Endothelial cell of umbilical vein (primary cell): ENCODE measurements at regions not wholly inside any gene's neighbourhood (a gene's known extent, or its start where the extent isn't known, plus 50 kb on each side); places are given as distances from the start of the nearest gene placed in this dataset.

ENCODE experiments used
- BruUV-seq: library from RNA; stranded (reverse); fragments of 400-500 nt; replicated peaks from 2 replicates; lab custom pipeline; 2021; lab: Mats Ljungman, UMichigan
- CTCF ChIA-PET: fragments of 300-600, 350-600 bp; sonication (Branson Sonifier 250); formaldehyde crosslinking; loops from one replicate; lab custom pipeline; 2021; ENCODE audit warnings: antibody characterized with exemption, inconsistent platforms; lab: Charles Lee
- POLR2A ChIA-PET: fragments of 300-600, 350-600 bp; sonication (Branson Sonifier 250); formaldehyde crosslinking; loops from one replicate; lab custom pipeline; 2021; ENCODE audit warnings: antibody characterized with exemption, inconsistent platforms; lab: Charles Lee
- DNase-seq: peaks from one replicate; pipeline ENCODE4 v3.0.0-alpha.2; 2011; ENCODE audit warnings: low read depth, low spot score
- FAIRE-seq: peaks from 2 replicates; lab custom pipeline; 2011; peaks lifted over from hg19 to GRCh38; lab: Jason Lieb, UNC
- H2AFZ ChIP-seq: 2 replicates; pipeline ENCODE4 v1.6.0; 2012; ENCODE audit warnings: low read depth, low read length, control low read depth, inconsistent platforms
- H3K27ac ChIP-seq: 2 replicates; pipeline ENCODE4 v1.5.1; 2011; ENCODE audit warnings: low read depth, mild to moderate bottlenecking, control low read depth, low read length, moderate library complexity; ENCODE audit not compliant: insufficient read depth
- H3K27me3 ChIP-seq, 2 experiments: 2 replicates each; pipeline versions ENCODE4 v1.6.0 to v1.6.1; 2011; ENCODE audit warnings: low read length in 2 of 2, mixed read lengths in 1 of 2; ENCODE audit not compliant: control insufficient read depth in 2 of 2, insufficient read depth in 2 of 2
- H3K36me3 ChIP-seq, 2 experiments: 2 replicates in 1 of 2; 3 replicates in 1 of 2; pipeline ENCODE4 v1.5.1; 2011; ENCODE audit warnings: low read length in 2 of 2, mild to moderate bottlenecking in 1 of 2, moderate library complexity in 1 of 2; ENCODE audit not compliant: control insufficient read depth in 2 of 2, insufficient read depth in 2 of 2; ENCODE audit errors: extremely low read depth in 1 of 2
- H3K4me1 ChIP-seq: 3 replicates; pipeline ENCODE4 v1.5.1; 2011; ENCODE audit warnings: mild to moderate bottlenecking, low read length; ENCODE audit not compliant: control insufficient read depth, insufficient read depth; ENCODE audit errors: extremely low read depth
- H3K4me2 ChIP-seq: 2 replicates; pipeline ENCODE4 v1.6.1; 2011; ENCODE audit warnings: low read length, control low read depth, mixed read lengths; ENCODE audit not compliant: insufficient read depth
- H3K4me3 ChIP-seq, 3 experiments: fragments of 200-600 bp in 1 of 3; sonication (generic), shearing (Covaris generic) in 1 of 3; replicated peaks in 1 of 3; 2 replicates each; pipeline ENCODE4 v1.5.1; 2011 to 2016; ENCODE audit warnings: control low read depth in 3 of 3, low read length in 3 of 3, mild to moderate bottlenecking in 2 of 3, inconsistent platforms in 1 of 3, low read depth in 1 of 3, moderate library complexity in 1 of 3; ENCODE audit not compliant: insufficient read depth in 1 of 3
- H3K79me2 ChIP-seq: 2 replicates; pipeline ENCODE4 v1.6.0; 2012; ENCODE audit warnings: low read length, inconsistent platforms; ENCODE audit not compliant: control insufficient read depth, insufficient read depth
- H3K9ac ChIP-seq: replicated peaks from 2 replicates; pipeline ENCODE3; 2011; ENCODE audit warnings: low read length, control low read depth; ENCODE audit not compliant: insufficient read depth; ENCODE audit errors: extremely low read depth
- H3K9me1 ChIP-seq: replicated peaks from 3 replicates; pipeline ENCODE4 v1.6.0; 2011; ENCODE audit warnings: mild to moderate bottlenecking, low read length; ENCODE audit not compliant: control insufficient read depth, insufficient read depth; ENCODE audit errors: extremely low read depth
- H3K9me3 ChIP-seq: replicated peaks from 2 replicates; pipeline ENCODE4 v1.5.1; 2012; ENCODE audit warnings: low read length, inconsistent platforms; ENCODE audit not compliant: control insufficient read depth, insufficient read depth
- H4K20me1 ChIP-seq: replicated peaks from 2 replicates; pipeline ENCODE3; 2011; ENCODE audit warnings: mild to moderate bottlenecking, low read length; ENCODE audit not compliant: control insufficient read depth, insufficient read depth; ENCODE audit errors: extremely low read depth
- CTCF ChIP-seq, 2 donors: IDR thresholded peaks; 1 replicate in 1 of 2; 2 replicates in 1 of 2; pipeline ENCODE4 v1.5.1; 2011; ENCODE audit warnings: low read length in 2 of 2, mild to moderate bottlenecking in 2 of 2, moderate library complexity in 2 of 2, control low read depth in 1 of 2, inconsistent platforms in 1 of 2, low read depth in 1 of 2; ENCODE audit not compliant: insufficient read depth in 1 of 2; ENCODE audit errors: extremely low read depth in 1 of 2
- EZH2 ChIP-seq: IDR thresholded peaks from 2 replicates; pipeline ENCODE4 v1.6.1; 2012; ENCODE audit warnings: borderline replicate concordance, low read depth, mild to moderate bottlenecking, moderate library complexity, low read length, inconsistent platforms; ENCODE audit not compliant: severe bottlenecking
- FOS ChIP-seq: IDR thresholded peaks from 2 replicates; pipeline ENCODE4 v1.6.1; 2011; ENCODE audit warnings: mild to moderate bottlenecking, low read length, moderate library complexity, borderline replicate concordance; ENCODE audit not compliant: insufficient read depth
- GATA2 ChIP-seq: IDR thresholded peaks from 2 replicates; pipeline ENCODE4 v1.7.0; 2011; ENCODE audit warnings: low read depth, mild to moderate bottlenecking, moderate library complexity, mixed read lengths, low read length; ENCODE audit not compliant: insufficient read length, insufficient read depth
- JUN ChIP-seq: IDR thresholded peaks from 2 replicates; pipeline ENCODE4 v1.6.1; 2011; ENCODE audit warnings: borderline replicate concordance, low read depth; ENCODE audit not compliant: insufficient read length, insufficient read depth
- MAX ChIP-seq: IDR thresholded peaks from 2 replicates; pipeline ENCODE4 v1.6.1; 2011; ENCODE audit not compliant: insufficient read depth, insufficient read length
- MYC ChIP-seq: IDR thresholded peaks from one replicate; pipeline ENCODE4 v1.6.1; 2011; ENCODE audit warnings: mild to moderate bottlenecking, low read depth, low read length
- POLR2A ChIP-seq: IDR thresholded peaks from 2 replicates; pipeline ENCODE4 v1.6.1; 2012; ENCODE audit warnings: low read depth, mild to moderate bottlenecking, control low read depth, low read length
- POLR2AphosphoS5 ChIP-seq: IDR thresholded peaks from 2 replicates; pipeline ENCODE4 v1.6.1; 2012; ENCODE audit warnings: low read depth, mild to moderate bottlenecking, control low read depth, low read length, moderate library complexity; ENCODE audit not compliant: insufficient read depth
- dilution Hi-C: fragments of 300-500 bp; cut with MboI; formaldehyde crosslinking; loops from one replicate; pipeline ENCODE4 v1.15.0; 2019; ENCODE audit warnings: low sequenced_read_pairs; ENCODE audit not compliant: extremely low pct_ligation_motif_present
- intact Hi-C: fragments of 100-400 bp; cut with micrococcal nuclease; formaldehyde crosslinking; loops from one replicate; pipeline ENCODE4 v1.10.0; 2022

GRCh38 chr1:30284728-30285475, 438.5 kb downstream of the MATN1 start:
- H3K4me2 ChIP-seq: no peak overlapping the region
- no peak for FAIRE-seq
- no peaks in the 10 kb centered on the region for H3K9me3 ChIP-seq
- TF ChIP-seq CTCF (IDR thresholded peaks at IDR 0.05; ENCODE audit: extremely low read depth in 1 of 2, insufficient read depth in 1 of 2, low read depth in 1 of 2, low read length in 2 of 2): no peak
- H3K4me3 ChIP-seq: no peak overlapping the region
- POLR2A ChIA-PET: no interaction called here
- H3K79me2 ChIP-seq: no peaks in the 10 kb centered on the region
- no peaks in the 10 kb centered on the region for H4K20me1 ChIP-seq
- H2AFZ ChIP-seq: no peak overlapping the region
- no peaks in the 10 kb centered on the region for H3K36me3 ChIP-seq
- BruUV-seq: no TSS peak
- no peaks in the 10 kb centered on the region for H3K27me3 ChIP-seq
- intact Hi-C loops (no loop called here), dilution Hi-C loops (no loop called here)
- H3K27ac ChIP-seq: no peak overlapping the region
- CTCF ChIA-PET: no interaction called here
- no peak overlapping the region for H3K9ac ChIP-seq
- no peaks in the 10 kb centered on the region for H3K9me1 ChIP-seq
- H3K4me1 ChIP-seq: no peaks in the 10 kb centered on the region
- no peak for DNase-seq

GRCh38 chr1:30284226-30284625, 439.2 kb downstream of the MATN1 start:
- no peak overlapping the region for H2AFZ ChIP-seq
- no peaks in the 10 kb centered on the region for H3K36me3 ChIP-seq
- DNase-seq: no peak
- H3K79me2 ChIP-seq: no peaks in the 10 kb centered on the region
- BruUV-seq: no TSS peak
- no peaks in the 10 kb centered on the region for H3K4me1 ChIP-seq
- no peak overlapping the region for H3K4me3 ChIP-seq
- no peaks in the 10 kb centered on the region for H3K9me3 ChIP-seq
- H3K4me2 ChIP-seq: no peak overlapping the region
- H3K9me1 ChIP-seq: no peaks in the 10 kb centered on the region
- H3K27ac ChIP-seq: no peak overlapping the region
- FAIRE-seq: no peak
- H3K27me3 ChIP-seq: no peaks in the 10 kb centered on the region
- TF ChIP-seq EZH2 (no peak), MAX (no peak), POLR2A (no peak), MYC (no peak), CTCF (IDR thresholded peaks at IDR 0.05; ENCODE audit: extremely low read depth in 1 of 2, insufficient read depth in 1 of 2, low read depth in 1 of 2, low read length in 2 of 2) (no peak), JUN (no peak), POLR2AphosphoS5 (no peak), GATA2 (no peak), FOS (no peak)
- POLR2A ChIA-PET: no interaction called here
- H3K9ac ChIP-seq: no peak overlapping the region
- intact Hi-C loops (no loop called here), dilution Hi-C loops (no loop called here)
- CTCF ChIA-PET: no interaction called here
- no peaks in the 10 kb centered on the region for H4K20me1 ChIP-seq
